ENCODE measurements at regions not wholly inside any gene's neighbourhood (a gene's known extent, or its start where the extent isn't known, plus 50 kb on each side); places are given as distances from the start of the nearest gene placed in this dataset.

DNA sequence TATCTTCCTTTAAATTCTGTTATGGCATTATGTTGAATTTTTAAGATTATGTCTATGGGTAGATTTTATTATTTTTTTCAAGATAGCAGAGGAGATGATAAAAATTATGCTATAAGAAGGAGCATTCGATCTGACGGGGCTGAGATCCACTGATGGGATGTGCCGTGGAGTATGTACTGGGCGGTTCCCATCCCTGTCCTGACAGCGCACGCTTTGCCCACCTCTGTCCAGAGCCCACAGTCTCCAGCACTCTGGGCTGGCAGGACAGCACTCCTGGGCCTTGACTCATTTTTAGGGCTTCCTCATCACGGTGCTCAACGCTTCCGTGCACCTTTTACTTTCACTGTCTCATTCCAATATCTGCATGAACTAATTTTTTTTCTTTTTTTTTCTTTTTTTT lies 235.5 kb downstream of the TEX29 start:
- no peaks in the 10 kb centered on the region for H4K20me1 ChIP-seq (ENCODE audit: insufficient read depth)
- no peak overlapping the region for H3K4me3 ChIP-seq (ENCODE audit: low read length)
- no peak overlapping the region for H3K27ac ChIP-seq (ENCODE audit: low read length)
- H3K4me2 ChIP-seq (ENCODE audit: low read length) = no peak overlapping the region
- H3K9me2 ChIP-seq (ENCODE audit: insufficient read depth, low read length) = no peaks in the 10 kb centered on the region
- no peaks in the 10 kb centered on the region for H3F3A ChIP-seq (ENCODE audit: insufficient read depth, low read length, poor library complexity, severe bottlenecking)
- TF ChIP-seq TAF1 (IDR thresholded peaks at IDR 0.05; ENCODE audit: low read depth) (no peak), MXI1 (conservative IDR thresholded peaks at IDR 0.05; ENCODE audit: poor library complexity, severe bottlenecking) (no peak)
- TF ChIP-seq, protein P1, sequence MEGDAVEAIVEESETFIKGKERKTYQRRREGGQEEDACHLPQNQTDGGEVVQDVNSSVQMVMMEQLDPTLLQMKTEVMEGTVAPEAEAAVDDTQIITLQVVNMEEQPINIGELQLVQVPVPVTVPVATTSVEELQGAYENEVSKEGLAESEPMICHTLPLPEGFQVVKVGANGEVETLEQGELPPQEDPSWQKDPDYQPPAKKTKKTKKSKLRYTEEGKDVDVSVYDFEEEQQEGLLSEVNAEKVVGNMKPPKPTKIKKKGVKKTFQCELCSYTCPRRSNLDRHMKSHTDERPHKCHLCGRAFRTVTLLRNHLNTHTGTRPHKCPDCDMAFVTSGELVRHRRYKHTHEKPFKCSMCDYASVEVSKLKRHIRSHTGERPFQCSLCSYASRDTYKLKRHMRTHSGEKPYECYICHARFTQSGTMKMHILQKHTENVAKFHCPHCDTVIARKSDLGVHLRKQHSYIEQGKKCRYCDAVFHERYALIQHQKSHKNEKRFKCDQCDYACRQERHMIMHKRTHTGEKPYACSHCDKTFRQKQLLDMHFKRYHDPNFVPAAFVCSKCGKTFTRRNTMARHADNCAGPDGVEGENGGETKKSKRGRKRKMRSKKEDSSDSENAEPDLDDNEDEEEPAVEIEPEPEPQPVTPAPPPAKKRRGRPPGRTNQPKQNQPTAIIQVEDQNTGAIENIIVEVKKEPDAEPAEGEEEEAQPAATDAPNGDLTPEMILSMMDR (IDR thresholded peaks at IDR 0.05; ENCODE audit: poor library complexity, severe bottlenecking) = no peak
- H3K9ac ChIP-seq (ENCODE audit: low read length) = no peak overlapping the region
- no peaks in the 10 kb centered on the region for H3K36me3 ChIP-seq (ENCODE audit: insufficient read depth, low read length)
- H2AFZ ChIP-seq (ENCODE audit: low read depth, low read length) = no peak overlapping the region
- no peaks in the 10 kb centered on the region for H3K9me3 ChIP-seq (ENCODE audit: low read length)
- H3K27me3 ChIP-seq (ENCODE audit: insufficient read depth, low read depth, low read length) = no peaks in the 10 kb centered on the region
- H3K79me2 ChIP-seq (replicated peaks; ENCODE audit: insufficient read depth, low read length) = no peaks in the 10 kb centered on the region

DNA sequence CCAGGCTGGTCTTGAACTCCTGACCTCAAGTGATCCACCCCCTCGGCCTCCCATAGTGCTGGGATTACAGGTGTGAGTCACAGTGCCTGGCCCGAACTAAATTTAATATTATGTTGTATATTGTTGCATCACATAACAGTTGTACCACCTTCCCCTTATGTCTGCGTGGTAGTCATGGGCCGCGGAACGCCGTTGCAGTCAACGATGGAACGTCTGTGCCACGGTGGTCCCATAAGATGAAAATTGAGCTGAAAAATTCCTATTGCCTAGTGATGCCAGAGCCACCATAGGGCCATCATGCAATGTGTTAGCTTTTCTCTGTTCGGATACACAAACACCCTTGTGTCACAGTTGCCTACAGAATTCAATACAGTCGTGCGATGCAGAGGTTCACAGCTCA lies 236.1 kb downstream of the TEX29 start:
- Histone ChIP-seq H3K9me2 (ENCODE audit: insufficient read depth, low read length) (no peaks in the 10 kb centered on the region), H3K36me3 (ENCODE audit: insufficient read depth, low read length) (no peaks in the 10 kb centered on the region), H4K20me1 (ENCODE audit: insufficient read depth) (no peaks in the 10 kb centered on the region), H3F3A (ENCODE audit: insufficient read depth, low read length, poor library complexity, severe bottlenecking) (no peaks in the 10 kb centered on the region), H3K27ac (ENCODE audit: low read length) (no peak overlapping the region), H3K27me3 (ENCODE audit: insufficient read depth, low read depth, low read length) (no peaks in the 10 kb centered on the region), H3K4me3 (ENCODE audit: low read length) (no peak overlapping the region), H3K9me3 (ENCODE audit: low read length) (no peaks in the 10 kb centered on the region), H3K4me2 (ENCODE audit: low read length) (no peak overlapping the region), H3K9ac (ENCODE audit: low read length) (no peak overlapping the region), H3K79me2 (replicated peaks; ENCODE audit: insufficient read depth, low read length) (no peaks in the 10 kb centered on the region), H2AFZ (ENCODE audit: low read depth, low read length) (no peak overlapping the region)
- TF ChIP-seq POLR2AphosphoS5 (IDR thresholded peaks at IDR 0.05) (no peak), TAF1 (IDR thresholded peaks at IDR 0.05; ENCODE audit: low read depth) (no peak), MXI1 (conservative IDR thresholded peaks at IDR 0.05; ENCODE audit: poor library complexity, severe bottlenecking) (no peak), EP300 (conservative IDR thresholded peaks at IDR 0.05; ENCODE audit: poor library complexity, severe bottlenecking) (no peak), RAD21 (conservative IDR thresholded peaks at IDR 0.05) (no peak), EZH2 (IDR thresholded peaks at IDR 0.05; ENCODE audit: borderline replicate concordance, insufficient read depth, low read length, poor library complexity, severe bottlenecking) (no peak), SMC3 (conservative IDR thresholded peaks at IDR 0.05; ENCODE audit: poor library complexity) (no peak), REST (IDR thresholded peaks at IDR 0.05; ENCODE audit: borderline replicate concordance) (no peak)
- TF ChIP-seq, protein P1 (IDR thresholded peaks at IDR 0.05; ENCODE audit: poor library complexity, severe bottlenecking) = no peak
